Loucy (cell line): ENCODE measurements at regions not wholly inside any gene's neighbourhood (a gene's known extent, or its start where the extent isn't known, plus 50 kb on each side); places are given as distances from the start of the nearest gene placed in this dataset.

Source experiments
- H2AFZ ChIP-seq: fragments of 200-600 bp; sonication (generic); 2 replicates; pipeline ENCODE4 v1.6.0; 2016; ENCODE audit warnings: antibody characterized with exemption, mild to moderate bottlenecking, low read length, moderate library complexity
- H3F3A ChIP-seq: fragments of 200-600 bp; 2 replicates; pipeline ENCODE4 v1.6.0; 2016; ENCODE audit warnings: antibody characterized with exemption, low read depth, mild to moderate bottlenecking
- H3K27me3 ChIP-seq: fragments of 200-600 bp; sonication (generic); 2 replicates; pipeline ENCODE4 v1.6.1; 2014; ENCODE audit warnings: low read length, mild to moderate bottlenecking; ENCODE audit not compliant: insufficient read depth, poor library complexity, severe bottlenecking
- H3K36me3 ChIP-seq: fragments of 200-600 bp; sonication (generic); 2 replicates; pipeline ENCODE4 v1.6.1; 2016; ENCODE audit warnings: low read length; ENCODE audit not compliant: insufficient read depth
- H3K4me1 ChIP-seq: fragments of 200-600 bp; sonication (generic); 2 replicates; pipeline ENCODE4 v1.5.1; 2014; ENCODE audit warnings: low read length, mild to moderate bottlenecking; ENCODE audit not compliant: insufficient read depth, poor library complexity, severe bottlenecking
- H3K4me2 ChIP-seq: fragments of 200-600 bp; sonication (generic); 2 replicates; pipeline ENCODE4 v1.6.0; 2014; ENCODE audit warnings: antibody characterized with exemption, low read length, low read depth, mild to moderate bottlenecking; ENCODE audit not compliant: poor library complexity, severe bottlenecking
- H3K4me3 ChIP-seq: fragments of 200-600 bp; sonication (generic); 2 replicates; pipeline ENCODE4 v1.5.1; 2014; ENCODE audit warnings: low read length, mild to moderate bottlenecking, mixed read lengths; ENCODE audit not compliant: poor library complexity, severe bottlenecking
- H3K79me2 ChIP-seq: fragments of 200-600 bp; sonication (generic); 2 replicates; pipeline ENCODE4 v1.6.1; 2014; ENCODE audit warnings: low read length; ENCODE audit not compliant: insufficient read depth
- H3K9ac ChIP-seq: fragments of 200-600 bp; sonication (generic); 2 replicates; pipeline ENCODE4 v1.6.0; 2014; ENCODE audit warnings: mild to moderate bottlenecking, low read depth, low read length, moderate library complexity; ENCODE audit not compliant: poor library complexity, severe bottlenecking
- H3K9me2 ChIP-seq: fragments of 200-600 bp; sonication (generic); replicated peaks from 2 replicates; pipeline ENCODE4 v1.6.1; 2016; ENCODE audit warnings: low read depth, low read length, mixed read lengths
- H3K9me3 ChIP-seq: fragments of 200-600 bp; sonication (generic); 2 replicates; pipeline ENCODE4 v1.6.1; 2014; ENCODE audit warnings: mild to moderate bottlenecking, antibody characterized with exemption, low read length, low read depth; ENCODE audit not compliant: insufficient read depth
- H4K20me1 ChIP-seq: fragments of 200-600 bp; sonication (generic); 2 replicates; pipeline ENCODE4 v1.6.0; 2014; ENCODE audit warnings: antibody characterized with exemption, low read length, mild to moderate bottlenecking; ENCODE audit not compliant: insufficient read depth, poor library complexity, severe bottlenecking
- EZH2phosphoT487 ChIP-seq: fragments of 200-600 bp; IDR thresholded peaks from 2 replicates; pipeline ENCODE4 v1.6.1; 2018; ENCODE audit warnings: antibody characterized with exemption, mild to moderate bottlenecking, moderate library complexity, borderline replicate concordance
- TF ChIP-seq, protein P1 (sequence below): fragments of 200-600 bp; sonication (generic); conservative IDR thresholded peaks from 2 replicates; pipeline ENCODE4 v1.5.1; 2014; ENCODE audit warnings: mild to moderate bottlenecking, antibody characterized with exemption, low read length

DNA sequence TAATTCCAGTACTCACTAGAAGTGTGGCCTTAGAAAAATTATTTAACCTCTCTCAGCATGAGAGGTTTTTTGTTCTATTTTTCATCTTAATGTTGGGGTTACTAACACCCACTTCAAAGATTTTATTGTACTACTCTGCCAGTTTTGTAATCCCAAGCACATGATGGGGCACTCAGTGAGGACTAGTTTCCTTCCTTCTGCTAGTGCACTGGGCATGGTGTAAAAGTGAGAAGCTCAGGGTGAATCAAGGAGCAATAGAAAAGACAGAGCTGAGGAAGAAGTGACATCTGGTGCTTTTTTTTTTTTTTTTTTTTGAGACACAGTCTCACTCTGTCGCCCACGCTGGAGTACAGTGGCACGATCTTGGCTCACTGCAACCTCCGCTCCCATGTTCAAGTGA, 439.4 kb upstream of the ARID1B start:
- Histone ChIP-seq H3K9me3 (peaks cover 2% of the 10 kb centered on the region; the same call in 1 of the 2 replicates), H2AFZ (no peak overlapping the region), H3K9ac (no peak overlapping the region), H3K27me3 (no peaks in the 10 kb centered on the region), H3K4me1 (peaks cover 12% of the 10 kb centered on the region), H3K36me3 (no peaks in the 10 kb centered on the region), H3K9me2 (no peaks in the 10 kb centered on the region), H3K4me2 (no peak overlapping the region), H3F3A (no peaks in the 10 kb centered on the region), H3K4me3 (no peak overlapping the region), H3K79me2 (no peaks in the 10 kb centered on the region), H4K20me1 (no peaks in the 10 kb centered on the region)
- no peak for TF ChIP-seq EZH2phosphoT487
- TF ChIP-seq, protein P1, sequence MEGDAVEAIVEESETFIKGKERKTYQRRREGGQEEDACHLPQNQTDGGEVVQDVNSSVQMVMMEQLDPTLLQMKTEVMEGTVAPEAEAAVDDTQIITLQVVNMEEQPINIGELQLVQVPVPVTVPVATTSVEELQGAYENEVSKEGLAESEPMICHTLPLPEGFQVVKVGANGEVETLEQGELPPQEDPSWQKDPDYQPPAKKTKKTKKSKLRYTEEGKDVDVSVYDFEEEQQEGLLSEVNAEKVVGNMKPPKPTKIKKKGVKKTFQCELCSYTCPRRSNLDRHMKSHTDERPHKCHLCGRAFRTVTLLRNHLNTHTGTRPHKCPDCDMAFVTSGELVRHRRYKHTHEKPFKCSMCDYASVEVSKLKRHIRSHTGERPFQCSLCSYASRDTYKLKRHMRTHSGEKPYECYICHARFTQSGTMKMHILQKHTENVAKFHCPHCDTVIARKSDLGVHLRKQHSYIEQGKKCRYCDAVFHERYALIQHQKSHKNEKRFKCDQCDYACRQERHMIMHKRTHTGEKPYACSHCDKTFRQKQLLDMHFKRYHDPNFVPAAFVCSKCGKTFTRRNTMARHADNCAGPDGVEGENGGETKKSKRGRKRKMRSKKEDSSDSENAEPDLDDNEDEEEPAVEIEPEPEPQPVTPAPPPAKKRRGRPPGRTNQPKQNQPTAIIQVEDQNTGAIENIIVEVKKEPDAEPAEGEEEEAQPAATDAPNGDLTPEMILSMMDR, result no peak

DNA sequence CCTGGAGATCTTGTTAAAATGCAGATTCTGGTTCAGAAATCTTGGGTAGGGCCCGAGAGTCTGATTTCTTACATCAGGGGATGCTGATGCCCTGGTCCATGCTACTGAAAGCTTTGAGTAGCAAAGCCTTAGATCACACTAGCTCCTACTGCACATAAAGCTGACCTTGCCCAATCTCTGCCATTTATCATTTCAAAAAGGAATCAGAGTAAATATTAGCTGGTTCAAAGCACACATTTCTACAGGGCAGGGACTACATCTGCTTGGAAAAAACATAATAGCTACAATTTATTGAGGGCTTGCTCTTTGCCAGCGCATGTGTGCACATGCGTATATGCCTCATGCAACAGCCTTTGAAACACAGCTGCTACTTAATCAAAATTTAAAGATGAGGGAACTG, 440.4 kb upstream of the ARID1B start:
- Histone ChIP-seq H3K9me3 (peaks cover 10% of the 10 kb centered on the region), H3K4me2 (no peak overlapping the region), H2AFZ (no peak overlapping the region), H3K79me2 (no peaks in the 10 kb centered on the region), H3K9me2 (no peaks in the 10 kb centered on the region), H3K4me3 (no peak overlapping the region), H3K36me3 (no peaks in the 10 kb centered on the region), H3F3A (no peaks in the 10 kb centered on the region), H4K20me1 (no peaks in the 10 kb centered on the region), H3K4me1 (peaks cover 12% of the 10 kb centered on the region), H3K9ac (no peak overlapping the region), H3K27me3 (no peaks in the 10 kb centered on the region)
- TF ChIP-seq EZH2phosphoT487, result no peak
- TF ChIP-seq, protein P1, result no peak

- Histone ChIP-seq H3K9me2 (no peaks in the 10 kb centered on the region), H3K4me3 (no peak overlapping the region), H3K9ac (no peak overlapping the region), H3K4me1 (peaks cover 12% of the 10 kb centered on the region), H4K20me1 (no peaks in the 10 kb centered on the region), H3K79me2 (no peaks in the 10 kb centered on the region), H2AFZ (no peak overlapping the region), H3K36me3 (no peaks in the 10 kb centered on the region), H3K9me3 (peaks cover 17% of the 10 kb centered on the region), H3F3A (no peaks in the 10 kb centered on the region), H3K27me3 (no peaks in the 10 kb centered on the region), H3K4me2 (no peak overlapping the region)
- no peak for TF ChIP-seq EZH2phosphoT487
Observed at GRCh38 chr6:156336089-156336488, 441.1 kb upstream of the ARID1B start.

DNA sequence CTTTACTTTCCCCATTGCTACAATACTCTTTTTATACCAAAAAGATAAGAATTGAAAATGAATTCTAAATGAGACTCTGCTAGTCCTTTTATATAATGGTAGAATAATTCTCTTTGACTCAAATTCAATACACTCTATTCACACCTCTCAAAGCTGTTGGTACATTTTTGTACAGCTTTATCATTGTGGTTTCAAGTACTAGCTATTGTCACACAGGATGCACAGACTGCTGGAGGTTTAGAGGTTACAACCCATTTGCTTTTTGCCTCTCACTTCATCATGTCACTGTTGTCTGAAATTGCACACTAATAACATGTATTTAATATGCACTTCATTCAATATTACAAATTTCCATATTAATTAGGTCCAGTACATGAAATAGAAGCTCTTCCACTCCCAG, 442.2 kb upstream of the ARID1B start:
- Histone ChIP-seq H3K79me2 (no peaks in the 10 kb centered on the region), H3K36me3 (no peaks in the 10 kb centered on the region), H3K27me3 (no peaks in the 10 kb centered on the region), H3K9me3 (peaks cover 19% of the 10 kb centered on the region), H3K9me2 (no peaks in the 10 kb centered on the region), H4K20me1 (no peaks in the 10 kb centered on the region), H3K4me1 (peaks cover 12% of the 10 kb centered on the region), H3F3A (no peaks in the 10 kb centered on the region), H3K4me3 (no peak overlapping the region), H3K9ac (no peak overlapping the region), H2AFZ (no peak overlapping the region), H3K4me2 (no peak overlapping the region)
- TF ChIP-seq, protein P1, result no peak
- TF ChIP-seq EZH2phosphoT487, result no peak
